GM21381 (cell line): ENCODE measurements at regions not wholly inside any gene's neighbourhood (a gene's known extent, or its start where the extent isn't known, plus 50 kb on each side); places are given as distances from the start of the nearest gene placed in this dataset.
"Not testable (repeated sequence)": the region's sequence is repeated elsewhere in the genome, so short reads cannot be mapped to it uniquely, and the experiment has no call there.

Source experiments
- ATAC-seq: cut with Tn5 transposase; IDR thresholded peaks from one replicate; pipeline ENCODE4 v1.9.1; 2021; ENCODE audit warnings: mild to moderate bottlenecking, moderate library complexity; ENCODE audit not compliant: unreplicated experiment

- ATAC-seq: no peak
Measured at GRCh38 chr10:111261081-111261615, 184.3 kb downstream of the ADRA2A start.

- no peak for ATAC-seq
Measured at GRCh38 chr10:111265341-111265740, 188.5 kb downstream of the ADRA2A start.

- no peak for ATAC-seq
Measured at GRCh38 chr10:111266165-111266564, 189.3 kb downstream of the ADRA2A start.

DNA sequence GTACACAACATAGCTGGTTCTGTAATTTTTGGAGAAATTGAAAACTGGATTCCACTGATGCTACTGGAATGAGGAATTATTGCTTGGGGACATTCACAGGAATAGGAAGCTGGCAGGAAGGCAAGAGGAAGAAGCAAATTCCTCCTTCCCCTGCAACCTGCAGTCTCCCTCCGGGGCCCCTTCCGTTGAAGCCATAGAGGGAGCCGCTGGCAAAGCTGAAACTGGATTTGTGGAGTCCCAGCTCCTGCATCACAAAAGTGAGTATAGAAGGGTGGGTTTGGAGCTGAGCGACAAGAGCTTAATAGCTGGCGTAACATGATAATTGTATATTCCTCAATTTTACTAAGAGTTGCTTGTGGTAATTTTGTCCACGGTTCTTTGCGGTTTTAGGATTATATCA lies 190.8 kb downstream of the ADRA2A start:
- ATAC-seq: no peak

GRCh38 chr10:111273235-111273634 lies 196.4 kb downstream of the ADRA2A start:
- no peak for ATAC-seq

- ATAC-seq: no peak
Measured at GRCh38 chr10:111273635-111274034, 196.8 kb downstream of the ADRA2A start.

DNA sequence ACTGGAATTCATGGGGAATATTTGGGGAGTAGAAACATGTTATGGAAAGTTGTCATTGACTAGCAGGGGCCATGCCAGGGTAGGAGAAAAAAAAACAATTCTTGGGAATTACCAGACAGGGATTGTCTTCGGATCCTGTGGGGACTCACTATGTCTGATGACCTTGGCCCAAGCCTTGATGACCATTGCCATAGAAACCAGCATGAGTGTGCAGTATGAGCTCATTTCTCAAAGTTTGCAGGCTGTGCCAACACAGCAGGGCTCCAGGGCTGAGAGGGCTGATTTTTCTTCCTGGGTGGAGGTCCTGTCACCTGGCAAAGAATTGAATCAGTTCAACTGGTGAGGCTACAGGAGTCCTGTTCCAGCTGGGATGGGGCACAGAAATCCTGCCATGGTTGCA lies 198.3 kb downstream of the ADRA2A start:
- ATAC-seq: no peak

GRCh38 chr10:111277661-111278060 lies 200.8 kb downstream of the ADRA2A start:
- ATAC-seq: no peak

DNA sequence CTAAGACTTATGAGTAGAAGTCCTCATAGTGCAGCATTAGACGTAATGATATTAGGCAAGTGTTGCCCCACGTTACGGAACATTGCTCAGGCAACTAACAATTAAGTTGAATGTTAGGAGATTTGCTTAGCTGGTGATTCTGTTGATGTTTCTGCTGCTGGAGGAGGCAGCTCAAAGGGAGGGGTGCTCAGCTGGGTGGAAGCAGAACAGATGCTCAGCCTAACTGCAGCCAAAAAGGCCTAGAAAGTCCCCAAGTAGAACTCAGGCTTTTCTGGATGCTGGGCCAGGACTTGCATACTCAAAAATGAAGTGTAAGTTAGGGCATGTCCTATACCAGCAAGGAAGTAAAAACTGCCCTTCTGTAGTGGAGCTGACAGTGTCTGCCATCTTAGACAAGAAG lies 201.4 kb downstream of the ADRA2A start:
- no peak for ATAC-seq

DNA sequence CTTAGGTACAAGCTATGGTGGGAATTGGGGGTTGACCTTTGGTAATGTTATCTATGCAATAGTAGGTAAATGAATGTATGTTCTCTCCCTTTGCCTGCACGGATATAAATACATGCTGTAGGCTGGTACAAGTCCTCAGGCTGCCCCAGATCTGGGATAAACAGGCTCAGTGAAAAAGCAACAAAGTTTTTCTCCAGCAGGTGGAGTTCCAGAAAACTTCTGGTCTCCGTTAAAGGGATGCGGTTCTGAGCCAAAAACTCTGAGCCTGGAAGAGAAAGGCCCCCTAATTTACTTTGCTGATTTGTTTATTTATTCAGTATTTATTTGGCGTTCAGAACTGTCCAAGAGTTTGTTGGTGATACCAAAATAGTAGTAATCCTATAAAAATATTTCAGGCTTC lies 204.7 kb downstream of the ADRA2A start:
- no peak for ATAC-seq

- ATAC-seq: no peak
Measured at GRCh38 chr10:111289461-111289860, 212.6 kb downstream of the ADRA2A start.

DNA sequence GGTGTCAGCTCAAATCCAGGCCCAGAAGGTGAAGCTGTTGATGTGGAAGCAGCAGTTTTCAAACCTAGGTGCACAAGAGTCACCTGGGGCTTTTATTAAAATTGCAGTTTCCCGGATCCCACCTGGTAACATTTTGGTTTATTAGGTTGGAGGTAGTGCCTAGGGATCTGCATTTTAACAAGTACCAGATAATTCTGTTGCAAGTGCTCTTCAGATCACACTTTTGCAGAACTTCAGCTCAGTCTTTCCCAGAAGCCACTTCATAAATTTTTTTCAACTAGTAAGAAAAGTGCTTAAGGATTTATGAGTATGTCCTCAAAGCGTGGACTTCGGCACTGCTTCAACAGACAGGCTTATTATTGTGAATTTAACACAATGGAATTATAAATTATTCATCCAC lies 213.8 kb downstream of the ADRA2A start:
- ATAC-seq: no peak

DNA sequence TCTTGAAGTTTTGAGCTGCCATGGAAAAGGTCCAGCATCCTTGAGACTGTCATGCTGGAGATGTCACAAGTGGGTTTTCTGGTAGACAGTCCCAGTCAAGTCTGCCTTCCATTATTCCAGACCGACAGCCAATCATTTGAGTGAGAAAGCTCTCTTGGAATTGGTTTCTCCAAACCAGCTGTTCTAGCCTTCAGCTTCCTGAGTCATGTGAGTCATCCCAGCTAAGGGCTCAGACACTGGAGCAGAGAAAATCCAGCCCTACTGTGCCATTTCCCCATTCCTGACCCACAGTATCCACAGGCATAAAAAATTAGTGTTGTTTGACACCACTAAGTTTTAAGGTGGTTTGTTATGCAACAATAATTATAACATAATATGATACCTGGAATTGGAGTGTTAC lies 219.0 kb downstream of the ADRA2A start:
- ATAC-seq: no peak

GRCh38 chr10:111297351-111297848 lies 220.6 kb downstream of the ADRA2A start:
- no peak for ATAC-seq

- no peak for ATAC-seq
Measured at GRCh38 chr10:111298031-111298430, 221.2 kb downstream of the ADRA2A start.

- ATAC-seq: no peak
Measured at GRCh38 chr10:111299037-111299436, 222.2 kb downstream of the ADRA2A start.

DNA sequence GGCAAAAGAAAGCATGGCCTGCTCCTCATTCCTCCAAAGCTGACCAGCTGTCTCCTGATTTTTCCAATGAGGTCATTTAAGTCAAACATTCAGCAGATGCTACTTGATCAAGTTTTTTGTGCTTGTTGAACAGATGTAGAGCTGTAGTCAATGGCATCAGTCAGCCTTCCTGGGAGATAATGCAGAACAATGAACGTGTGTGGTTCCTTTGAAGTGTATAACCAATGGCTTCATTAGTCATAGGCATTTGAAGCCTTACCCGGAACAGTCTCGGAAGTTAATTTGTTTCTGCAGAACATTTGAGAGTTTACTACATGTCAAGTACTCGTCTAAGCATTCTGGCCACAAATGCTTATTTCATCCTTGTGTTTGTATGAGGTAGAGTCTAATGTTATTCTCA lies 227.1 kb downstream of the ADRA2A start:
- no peak for ATAC-seq

GRCh38 chr10:111316722-111317212 lies 239.9 kb downstream of the ADRA2A start:
- ATAC-seq: no peak

DNA sequence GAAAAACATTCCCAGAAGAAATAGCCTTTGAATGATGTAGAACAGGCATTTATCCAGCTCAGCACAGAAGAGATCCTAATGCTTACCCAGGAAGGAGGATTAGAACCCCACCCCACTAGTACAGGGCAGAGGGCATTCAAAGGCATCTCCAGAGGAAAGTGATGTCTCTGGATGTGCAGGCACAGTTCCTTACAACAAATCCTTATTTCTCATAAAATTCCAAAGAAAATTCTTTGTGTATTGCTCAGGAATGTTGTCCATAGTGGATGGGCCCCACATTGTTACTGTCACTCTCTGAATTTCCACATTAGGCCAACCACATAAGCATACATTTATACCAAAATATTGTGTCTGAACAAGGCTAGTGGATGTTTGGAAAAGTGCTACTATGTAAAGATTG lies 243.0 kb downstream of the ADRA2A start:
- no peak for ATAC-seq

GRCh38 chr10:111323389-111323966 lies 246.6 kb downstream of the ADRA2A start:
- no peak for ATAC-seq

- ATAC-seq: not testable (repeated sequence)
Measured at GRCh38 chr10:111332174-111332573, 255.3 kb downstream of the ADRA2A start.

GRCh38 chr10:111335826-111336225 lies 259.0 kb downstream of the ADRA2A start:
- no peak for ATAC-seq

DNA sequence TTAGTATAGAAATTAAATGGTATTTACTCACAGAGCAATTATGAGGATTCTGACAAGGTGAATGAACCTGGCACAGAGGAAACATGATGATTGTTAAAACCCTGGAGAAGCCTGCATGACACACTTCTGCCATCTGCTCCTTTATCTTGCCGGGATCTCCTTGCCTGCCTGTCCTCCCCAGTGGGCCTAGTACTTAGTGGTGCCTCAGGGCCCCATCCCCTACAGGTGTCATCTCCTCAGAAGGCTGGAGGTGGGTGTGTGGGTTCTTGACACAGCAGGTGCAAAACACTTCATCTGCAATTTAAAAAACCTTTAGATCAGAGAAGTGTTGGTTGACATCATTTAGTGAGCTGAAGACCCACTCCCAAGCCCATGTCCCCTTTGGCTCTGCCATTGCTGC lies 261.2 kb downstream of the ADRA2A start:
- no peak for ATAC-seq
